HG02588 (cell line): ENCODE measurements at regions not wholly inside any gene's neighbourhood (a gene's known extent, or its start where the extent isn't known, plus 50 kb on each side); places are given as distances from the start of the nearest gene placed in this dataset.

Experiments used
- ATAC-seq: cut with Tn5 transposase; IDR thresholded peaks from one replicate; pipeline ENCODE4 v1.9.1; 2021; ENCODE audit warnings: mild to moderate bottlenecking, moderate library complexity; ENCODE audit not compliant: unreplicated experiment

DNA sequence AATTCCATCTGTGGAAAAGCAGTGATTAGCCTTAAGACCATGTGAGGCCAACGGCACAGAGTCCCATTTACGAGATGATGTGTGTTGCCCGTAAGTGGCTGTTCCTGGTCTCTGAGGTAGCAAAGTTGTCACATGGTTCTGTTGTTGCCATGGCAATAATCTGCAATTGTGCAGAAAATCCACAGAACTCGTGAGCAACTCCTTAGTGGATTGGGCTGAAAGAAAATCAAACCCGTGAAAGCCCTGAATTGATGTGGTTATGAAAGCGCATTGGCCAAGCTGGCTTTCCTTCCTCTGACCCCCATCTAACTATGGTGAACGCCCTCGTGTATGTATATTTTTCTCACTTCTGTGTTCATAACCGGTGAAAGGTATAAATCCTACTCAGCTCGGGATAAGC lies 614.7 kb downstream of the EBF1 start:
- no peak for ATAC-seq

- no peak for ATAC-seq
These were observed 615.6 kb downstream of the EBF1 start for GRCh38 chr5:158484150-158484549.

DNA sequence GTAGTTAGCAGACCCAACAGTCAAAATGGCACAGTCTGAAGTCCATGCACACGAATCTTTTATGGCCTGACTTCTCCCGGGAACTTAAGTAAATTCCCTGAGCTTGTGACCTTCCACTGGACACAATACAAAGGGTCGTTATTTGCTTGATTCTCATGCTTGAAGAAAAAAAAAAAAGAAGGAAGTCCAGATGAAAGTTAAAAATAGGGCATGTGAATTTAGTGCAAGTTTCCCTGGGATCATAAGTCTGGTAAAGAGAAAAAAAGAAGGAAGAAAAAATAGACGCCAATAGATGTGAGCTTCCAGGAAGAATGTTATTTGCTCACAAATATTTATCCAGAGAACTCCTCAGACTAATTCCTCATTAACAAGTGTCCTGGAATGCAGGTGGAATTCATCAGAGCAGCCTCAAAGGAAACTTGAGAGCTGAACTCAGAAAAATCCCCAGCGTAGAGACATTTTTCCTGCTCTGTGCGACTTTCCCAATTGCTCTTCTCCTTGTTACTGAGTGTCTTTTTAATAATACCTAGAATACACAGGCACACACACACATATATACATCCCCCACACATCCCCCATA lies 616.3 kb downstream of the EBF1 start:
- ATAC-seq = no peak

- no peak for ATAC-seq
These were observed 617.6 kb downstream of the EBF1 start for GRCh38 chr5:158482125-158482524.

DNA sequence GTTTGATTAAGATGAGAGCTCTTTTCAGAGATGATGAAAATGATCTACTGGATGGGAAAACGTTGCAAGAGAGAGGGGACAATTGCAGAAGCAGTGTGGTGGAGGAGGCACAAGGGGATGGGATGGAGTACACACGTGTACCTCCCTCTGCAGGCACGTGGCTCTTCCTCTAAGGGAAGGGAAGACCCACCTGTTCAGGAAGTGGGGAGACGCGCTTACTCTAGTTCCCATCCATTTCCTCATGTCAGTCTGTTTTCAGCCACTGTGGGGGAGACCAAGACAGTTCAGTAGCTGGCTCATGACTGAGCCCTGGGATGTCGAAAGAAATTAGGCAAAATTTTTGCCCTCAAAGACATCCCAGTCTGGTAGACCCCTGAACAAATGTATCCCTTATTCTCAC lies 619.2 kb upstream of the CLINT1 start:
- ATAC-seq = no peak

DNA sequence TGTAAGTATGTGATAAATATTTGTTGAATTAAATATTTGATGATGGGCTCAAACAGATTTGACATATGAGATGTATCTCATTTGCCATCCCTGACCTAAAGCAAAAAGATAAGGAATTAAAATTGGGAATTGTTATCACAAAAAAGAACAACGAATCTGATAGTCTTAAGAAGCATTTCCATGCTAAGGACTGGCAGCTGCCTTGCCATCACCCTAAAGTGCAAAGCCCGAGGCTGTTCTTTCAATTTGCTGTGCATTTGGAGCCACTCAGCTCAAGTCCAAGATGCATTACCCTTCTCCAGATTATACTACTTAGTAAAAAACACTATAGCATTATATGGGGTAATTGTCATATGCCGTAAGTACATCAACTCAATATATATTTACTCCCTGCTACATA lies 618.3 kb upstream of the CLINT1 start:
- ATAC-seq = no peak

DNA sequence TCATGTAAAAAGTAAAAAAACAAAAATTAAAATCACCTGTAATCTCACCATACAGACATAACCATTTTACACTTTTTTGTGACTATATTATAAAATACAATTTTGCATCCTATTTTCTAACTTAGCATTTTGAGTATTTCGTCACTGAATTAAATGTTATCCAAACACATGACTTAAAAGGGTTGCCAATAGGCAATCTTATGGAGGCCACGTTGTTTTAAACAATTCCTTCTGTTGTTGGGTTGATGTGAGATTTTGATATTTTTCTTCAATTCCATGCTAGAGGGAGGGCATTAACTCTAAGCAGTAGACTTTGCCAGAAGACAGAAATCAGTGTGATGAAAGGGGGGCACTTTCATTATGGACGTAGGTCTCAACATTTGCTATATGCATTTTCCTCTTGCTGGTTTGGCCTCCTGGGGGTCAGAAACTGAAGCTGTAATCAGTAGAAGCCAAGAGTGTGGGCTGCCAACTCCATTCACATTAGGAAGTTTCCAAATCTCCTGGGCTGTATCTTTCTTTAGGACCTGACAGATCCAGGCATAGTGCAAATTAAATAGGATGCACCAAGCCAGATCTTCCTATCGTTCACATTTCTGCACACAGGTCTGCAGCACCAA lies 614.2 kb upstream of the CLINT1 start:
- ATAC-seq = no peak

GRCh38 chr5:158471535-158471924 lies 612.6 kb upstream of the CLINT1 start:
- no peak for ATAC-seq

GRCh38 chr5:158470764-158471534 lies 612.0 kb upstream of the CLINT1 start:
- ATAC-seq = no peak

GRCh38 chr5:158468444-158468843 lies 609.5 kb upstream of the CLINT1 start:
- no peak for ATAC-seq

DNA sequence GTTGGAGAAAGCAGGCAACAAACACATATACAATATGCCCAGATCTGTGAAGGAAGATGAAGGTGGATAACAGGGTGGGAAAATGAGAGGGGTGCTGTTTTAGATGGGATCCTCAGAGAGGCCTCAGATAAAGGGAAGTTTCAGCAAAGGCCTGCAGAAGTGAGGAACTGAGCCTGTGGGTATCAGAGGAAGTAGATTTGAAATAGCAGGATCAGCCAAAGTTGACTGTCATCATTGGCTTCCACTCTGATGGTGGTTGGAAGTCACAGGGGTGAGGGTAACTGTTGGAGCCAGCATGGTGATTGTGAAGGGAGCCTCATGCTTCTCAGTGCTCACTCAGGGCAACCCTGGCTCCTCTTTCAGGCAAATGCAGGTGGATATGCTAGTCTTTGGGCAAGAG lies 607.2 kb upstream of the CLINT1 start:
- ATAC-seq = no peak

DNA sequence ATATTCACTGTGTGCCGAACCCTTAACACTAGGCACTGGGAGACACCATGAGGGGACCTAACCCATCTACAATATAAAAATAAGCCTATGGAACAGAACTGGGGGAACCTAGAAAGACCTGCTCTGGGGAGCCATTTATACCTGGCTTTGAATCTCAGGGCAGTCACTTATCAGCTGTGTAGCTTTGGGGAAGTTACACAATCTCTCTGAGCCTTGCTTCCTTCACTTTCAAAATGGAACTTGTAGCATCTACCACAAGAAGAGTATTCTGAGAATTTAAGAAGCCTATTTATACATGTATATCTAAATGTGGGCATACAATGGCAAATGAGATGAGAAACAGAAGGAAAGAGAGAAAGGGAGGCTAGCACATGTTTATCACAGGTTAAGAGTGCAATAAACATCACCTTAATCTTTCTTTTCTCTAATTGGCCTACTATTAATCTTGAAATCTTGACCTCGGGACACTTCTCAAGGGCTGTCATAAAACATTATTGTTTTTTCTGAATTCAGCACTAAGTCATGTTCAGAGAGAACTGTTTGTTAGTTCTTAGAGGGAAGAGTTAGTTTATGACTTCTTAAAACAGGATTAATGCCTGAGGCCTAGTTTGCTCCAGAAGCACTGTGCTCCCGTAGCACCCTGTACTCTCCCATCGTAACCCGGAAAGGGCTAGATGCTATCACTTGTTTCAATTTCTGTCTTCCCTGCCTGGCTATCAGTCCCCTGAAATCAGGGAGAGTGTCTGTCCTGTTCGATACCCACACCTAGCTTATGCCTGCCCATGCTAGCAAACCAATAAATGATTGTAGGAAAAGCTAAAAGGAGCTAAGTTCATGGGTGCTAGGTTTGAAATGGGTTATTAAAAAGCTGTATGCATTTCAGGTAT lies 606.4 kb upstream of the CLINT1 start:
- no peak for ATAC-seq

DNA sequence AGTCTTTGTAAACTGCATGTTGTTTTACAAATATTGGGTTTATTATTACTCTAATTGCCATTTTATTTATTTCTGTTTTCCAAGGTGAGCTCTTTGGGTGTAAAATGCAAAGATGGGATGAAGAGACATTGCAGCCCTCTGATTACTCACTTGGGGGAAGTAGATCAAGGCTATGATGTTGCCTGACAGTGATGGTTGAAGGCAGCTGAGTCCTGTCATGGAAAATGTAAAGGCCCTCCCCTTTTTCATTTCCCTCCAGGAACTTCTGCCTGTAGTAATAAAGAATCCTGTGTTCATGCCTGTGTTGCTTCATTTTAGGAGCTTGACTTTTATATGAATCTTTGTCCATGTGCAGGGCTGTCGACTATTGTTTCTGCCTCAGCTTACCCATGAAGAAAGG lies 605.4 kb upstream of the CLINT1 start:
- ATAC-seq = no peak

DNA sequence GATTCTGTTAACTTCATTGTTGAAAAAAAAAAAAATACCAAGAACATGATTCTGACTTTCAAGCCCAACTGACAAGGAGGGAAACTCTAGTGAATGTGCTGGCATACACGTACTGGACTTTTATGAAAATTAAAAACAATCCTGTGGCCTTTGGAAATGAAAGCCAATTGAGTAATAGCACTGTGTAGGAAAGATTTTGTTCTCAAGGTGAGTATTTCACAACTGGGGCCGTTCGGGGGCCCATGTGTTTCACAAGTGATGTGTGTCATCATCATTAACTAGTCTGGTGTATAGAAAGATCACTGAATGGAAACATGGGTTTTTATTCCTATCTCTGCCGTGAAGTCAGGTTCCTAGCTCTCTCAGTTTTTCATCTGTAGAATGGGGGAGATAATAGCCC lies 605.0 kb upstream of the CLINT1 start:
- ATAC-seq = no peak

DNA sequence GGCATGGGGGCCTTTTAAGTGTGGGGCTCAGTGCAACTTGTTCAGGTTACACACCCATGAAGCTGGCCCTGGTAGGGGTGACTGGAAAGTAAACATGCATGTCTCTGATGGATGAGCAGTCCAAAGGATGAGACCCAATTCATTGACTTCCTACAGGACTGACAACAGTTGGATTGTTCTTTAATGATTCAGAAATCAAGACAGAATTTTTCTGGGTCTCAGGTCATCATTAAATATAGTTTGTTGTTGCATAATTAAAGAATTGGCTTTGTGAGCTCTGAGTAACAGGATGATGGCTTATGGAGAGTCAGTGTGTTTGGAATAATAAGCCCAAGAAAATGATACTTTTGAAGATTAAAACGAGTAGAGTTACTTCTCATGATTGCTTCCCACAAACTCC lies 604.2 kb upstream of the CLINT1 start:
- ATAC-seq = no peak

DNA sequence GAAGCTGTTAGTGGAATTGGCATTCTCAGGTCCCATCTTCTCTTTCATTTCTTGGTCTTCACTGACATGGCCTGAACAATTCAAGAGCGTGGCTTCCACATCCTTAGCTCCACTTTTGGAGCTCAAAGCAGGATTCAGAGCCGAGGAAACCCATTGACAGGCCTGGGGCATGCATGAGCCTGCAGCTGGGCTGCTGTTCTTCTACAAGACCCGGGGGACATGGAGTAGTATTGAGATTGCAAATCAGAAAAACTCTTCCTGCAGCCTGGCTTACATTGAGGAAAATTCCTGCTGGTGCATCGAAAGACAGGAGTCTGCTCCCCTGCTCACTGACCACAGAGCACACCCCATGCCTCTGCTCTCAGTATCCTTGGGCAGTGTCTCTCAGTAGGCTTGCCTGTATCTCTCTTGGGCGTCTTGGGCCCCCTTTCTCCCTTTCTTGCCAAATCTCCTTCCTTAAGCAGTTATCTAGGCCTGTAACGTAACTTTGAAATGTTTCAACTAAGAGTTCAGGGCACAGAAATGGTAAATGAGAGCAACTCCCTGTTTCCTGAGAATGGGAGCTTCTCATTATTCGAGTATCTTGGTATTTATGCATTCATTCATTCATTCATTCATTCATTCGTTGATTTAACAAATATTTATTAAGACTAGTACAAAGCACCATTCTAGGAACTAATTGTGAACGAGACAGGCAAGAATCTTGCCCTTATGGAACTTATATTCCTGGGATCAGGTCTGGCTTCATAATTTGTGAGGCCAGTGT lies 603.6 kb upstream of the CLINT1 start:
- ATAC-seq = no peak

- ATAC-seq = no peak
These were observed 602.4 kb upstream of the CLINT1 start for GRCh38 chr5:158461240-158461854.

DNA sequence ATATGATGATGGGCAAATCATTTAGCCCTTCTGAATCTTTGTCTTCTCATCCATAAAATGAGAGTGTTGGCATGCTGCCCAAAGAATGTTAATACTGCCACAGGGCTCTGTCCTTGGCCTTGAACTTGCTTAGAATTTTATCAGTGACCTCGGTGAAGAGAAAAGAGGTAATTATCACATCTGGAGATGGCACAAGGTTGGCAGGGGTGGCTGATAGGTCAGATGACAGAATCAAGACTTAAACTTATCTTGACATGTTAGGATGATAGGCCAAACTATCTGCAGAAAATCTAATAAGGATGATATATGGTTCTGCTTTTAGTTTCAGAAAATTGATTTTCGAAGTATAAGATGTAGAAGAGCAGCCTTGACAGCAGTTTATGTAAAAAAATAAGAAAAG lies 599.1 kb upstream of the CLINT1 start:
- ATAC-seq = no peak

DNA sequence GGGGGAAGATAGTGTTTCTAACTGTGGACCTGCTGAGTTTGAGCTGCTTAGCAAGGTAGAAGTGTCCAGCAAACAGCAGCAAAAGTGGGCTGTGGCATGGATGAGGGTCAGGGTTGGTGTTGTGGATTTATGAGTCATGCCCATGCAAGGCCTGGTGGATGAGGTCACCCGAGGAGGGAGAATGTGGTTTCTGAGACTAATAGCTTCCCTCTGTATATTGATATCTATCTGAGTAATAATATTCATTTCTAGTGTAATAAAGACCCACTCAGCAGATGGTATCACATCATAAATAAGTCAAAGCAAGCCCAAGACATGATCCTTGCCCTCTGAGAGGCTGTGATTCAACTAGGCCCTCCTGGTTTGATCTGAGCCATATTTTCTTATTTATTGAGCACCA lies 597.8 kb upstream of the CLINT1 start:
- ATAC-seq = peak; percentile 53

- ATAC-seq = no peak
These were observed 597.3 kb upstream of the CLINT1 start for GRCh38 chr5:158456241-158456640.
